Type B pancreatic cell (in vitro differentiated cells): ENCODE measurements at regions not wholly inside any gene's neighbourhood (a gene's known extent, or its start where the extent isn't known, plus 50 kb on each side); places are given as distances from the start of the nearest gene placed in this dataset.

Source experiments
- DNase-seq: peaks from one replicate; pipeline ENCODE4 v3.0.0; 2021; ENCODE audit warnings: mixed read lengths; ENCODE audit not compliant: unreplicated experiment; ENCODE audit errors: extremely low spot score
- H3K27ac Mint-ChIP-seq: 2 replicates; pipeline ENCODE4 v1.8.0; 2021; ENCODE audit warnings: mild to moderate bottlenecking, mixed read lengths
- H3K27me3 Mint-ChIP-seq: 2 replicates; pipeline ENCODE4 v1.8.0; 2021; ENCODE audit warnings: mixed read lengths
- H3K36me3 Mint-ChIP-seq: 2 replicates; pipeline ENCODE4 v1.8.0; 2021; ENCODE audit warnings: mixed read lengths
- H3K4me1 Mint-ChIP-seq: one replicate; pipeline ENCODE4 v1.8.0; 2021; ENCODE audit warnings: mixed read lengths; ENCODE audit not compliant: unreplicated experiment
- H3K4me3 Mint-ChIP-seq: 2 replicates; pipeline ENCODE4 v1.8.0; 2021; ENCODE audit warnings: mild to moderate bottlenecking, mixed read lengths
- H3K9me3 Mint-ChIP-seq: 2 replicates; pipeline ENCODE4 v1.8.0; 2021; ENCODE audit warnings: mixed read lengths
- CTCF ChIP-seq: fragments of 200-600 bp; sonication (generic); conservative IDR thresholded peaks from 2 replicates; pipeline ENCODE4 v1.5.0; 2021; ENCODE audit warnings: antibody characterized with exemption, mild to moderate bottlenecking

- no peak for TF ChIP-seq CTCF
- no peak for DNase-seq
- Mint-ChIP-seq H3K4me1 (peaks cover 1% of the 10 kb centered on the region), H3K27me3 (peaks cover 61% of the 10 kb centered on the region), H3K4me3 (no peak overlapping the region), H3K36me3 (peaks cover 8% of the 10 kb centered on the region), H3K9me3 (peaks cover 5% of the 10 kb centered on the region), H3K27ac (no peak overlapping the region)
Observed at GRCh38 chr12:4051596-4051995, 178.4 kb upstream of the PARP11 start.

GRCh38 chr12:4050340-4050739, 177.1 kb upstream of the PARP11 start:
- no peak overlapping the region for H3K4me3 Mint-ChIP-seq
- DNase-seq: no peak
- no peak overlapping the region for H3K27ac Mint-ChIP-seq
- peaks cover 8% of the 10 kb centered on the region for H3K36me3 Mint-ChIP-seq
- H3K27me3 Mint-ChIP-seq: peaks cover 63% of the 10 kb centered on the region
- H3K4me1 Mint-ChIP-seq: peaks cover 4% of the 10 kb centered on the region
- H3K9me3 Mint-ChIP-seq: peaks cover 5% of the 10 kb centered on the region
- TF ChIP-seq CTCF: no peak

GRCh38 chr12:4049298-4050080, 176.3 kb upstream of the PARP11 start:
- no peak for DNase-seq
- H3K4me1 Mint-ChIP-seq: peaks cover 4% of the 10 kb centered on the region
- peaks cover 61% of the 10 kb centered on the region for H3K27me3 Mint-ChIP-seq
- TF ChIP-seq CTCF: no peak
- peaks cover 5% of the 10 kb centered on the region for H3K9me3 Mint-ChIP-seq
- H3K36me3 Mint-ChIP-seq: peaks cover 8% of the 10 kb centered on the region
- no peak overlapping the region for H3K4me3 Mint-ChIP-seq
- no peak overlapping the region for H3K27ac Mint-ChIP-seq

GRCh38 chr12:4047421-4047820, 174.2 kb upstream of the PARP11 start:
- Mint-ChIP-seq H3K4me3 (no peak overlapping the region), H3K9me3 (no peaks in the 10 kb centered on the region), H3K27me3 (peaks cover 49% of the 10 kb centered on the region), H3K27ac (no peak overlapping the region), H3K4me1 (peaks cover 4% of the 10 kb centered on the region), H3K36me3 (peaks cover 8% of the 10 kb centered on the region)
- no peak for DNase-seq
- no peak for TF ChIP-seq CTCF

GRCh38 chr12:4046495-4046840, 173.3 kb upstream of the PARP11 start:
- Mint-ChIP-seq H3K27ac (no peak overlapping the region), H3K4me1 (peaks cover 4% of the 10 kb centered on the region), H3K36me3 (peaks cover 8% of the 10 kb centered on the region), H3K27me3 (peaks cover 51% of the 10 kb centered on the region), H3K9me3 (no peaks in the 10 kb centered on the region), H3K4me3 (no peak overlapping the region)
- TF ChIP-seq CTCF: no peak
- no peak for DNase-seq
